Hepatocyte (in vitro differentiated cells): ENCODE measurements at regions not wholly inside any gene's neighbourhood (a gene's known extent, or its start where the extent isn't known, plus 50 kb on each side); places are given as distances from the start of the nearest gene placed in this dataset.

ENCODE experiments used
- DNase-seq: peaks from one replicate; pipeline ENCODE4 v3.0.0-alpha.2; 2016; ENCODE audit warnings: low spot score
- H2AFZ ChIP-seq: fragments of 200-600 bp; sonication (generic); 2 replicates; pipeline ENCODE4 v1.6.0; 2016; ENCODE audit warnings: antibody characterized with exemption, mild to moderate bottlenecking
- H3K27ac ChIP-seq: fragments of 200-600 bp; sonication (generic); 2 replicates; pipeline ENCODE4 v1.5.1; 2016; ENCODE audit warnings: mild to moderate bottlenecking
- H3K27me3 ChIP-seq: fragments of 200-600 bp; sonication (generic); 2 replicates; pipeline ENCODE4 v1.6.1; 2016
- H3K36me3 ChIP-seq: fragments of 200-600 bp; sonication (generic); replicated peaks from 2 replicates; pipeline ENCODE4 v1.5.1; 2016; ENCODE audit warnings: low read depth; ENCODE audit not compliant: insufficient read depth
- H3K4me1 ChIP-seq: fragments of 200-600 bp; sonication (generic); 2 replicates; pipeline ENCODE4 v1.5.1; 2016; ENCODE audit warnings: mild to moderate bottlenecking, moderate library complexity; ENCODE audit not compliant: insufficient read depth
- H3K4me2 ChIP-seq: fragments of 200-600 bp; sonication (generic); 2 replicates; pipeline ENCODE4 v1.6.0; 2016
- H3K4me3 ChIP-seq: fragments of 200-600 bp; sonication (generic); 2 replicates; pipeline ENCODE4 v1.5.1; 2016; ENCODE audit warnings: mild to moderate bottlenecking
- H3K79me2 ChIP-seq: fragments of 200-600 bp; sonication (generic); 2 replicates; pipeline ENCODE4 v1.6.0; 2017; ENCODE audit warnings: mild to moderate bottlenecking
- H3K9me2 ChIP-seq: fragments of 200-600 bp; sonication (generic); replicated peaks from 2 replicates; pipeline ENCODE4 v1.6.0; 2017; ENCODE audit warnings: mild to moderate bottlenecking; ENCODE audit not compliant: insufficient read depth
- H3K9me3 ChIP-seq: fragments of 200-600 bp; sonication (generic); 2 replicates; pipeline ENCODE4 v1.5.1; 2016; ENCODE audit warnings: low read depth, mild to moderate bottlenecking
- H4K20me1 ChIP-seq: fragments of 200-600 bp; sonication (generic); 2 replicates; pipeline ENCODE4 v1.6.0; 2016; ENCODE audit warnings: mild to moderate bottlenecking; ENCODE audit not compliant: insufficient read depth, poor library complexity, severe bottlenecking
- EZH2 ChIP-seq: fragments of 200-600 bp; sonication (generic); IDR thresholded peaks from 2 replicates; pipeline ENCODE4 v1.6.1; 2016; ENCODE audit warnings: antibody characterized with exemption, mild to moderate bottlenecking, borderline replicate concordance
- EZH2phosphoT487 ChIP-seq: fragments of 200-600 bp; sonication (generic); IDR thresholded peaks from one replicate; pipeline ENCODE4 v1.6.1; 2018; ENCODE audit warnings: antibody characterized with exemption, mild to moderate bottlenecking, low read depth, moderate library complexity; ENCODE audit not compliant: unreplicated experiment, severe bottlenecking
- WGBS: methylation state at CpG from one replicate; pipeline ENCODE4 v1.1.6; 2016; ENCODE audit warnings: low lambda C conversion rate; ENCODE audit errors: missing lambda C conversion rate; 5-methylcytosine and 5-hydroxymethylcytosine counted together
- TF ChIP-seq, protein P1 (sequence below): fragments of 200-600 bp; sonication (generic); IDR thresholded peaks from 2 replicates; pipeline ENCODE4 v1.5.1; 2016; ENCODE audit warnings: antibody characterized with exemption, mild to moderate bottlenecking; ENCODE audit not compliant: poor library complexity

DNA sequence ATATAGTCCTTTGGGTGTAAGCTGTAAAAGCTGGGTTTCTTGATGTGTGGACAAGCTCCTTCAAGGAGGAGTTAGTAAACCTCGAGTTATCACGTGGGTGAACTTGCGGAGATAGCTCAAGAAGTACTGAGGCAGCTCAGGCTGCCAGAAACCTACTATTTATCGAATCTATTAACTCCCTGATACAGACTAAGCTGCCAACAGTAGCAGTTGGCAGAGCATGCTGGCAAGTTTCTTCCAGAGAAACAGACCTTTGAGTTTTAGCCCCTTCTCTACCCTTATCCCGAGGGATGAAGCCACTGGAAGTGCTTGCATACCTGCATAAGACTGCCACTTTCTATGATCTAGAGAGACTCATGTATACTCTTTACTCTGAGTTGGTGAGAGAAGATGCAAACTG lies 624.5 kb upstream of the USP24 start:
- 60% methylated on average over 5 of the region's 5 CpGs for WGBS

DNA sequence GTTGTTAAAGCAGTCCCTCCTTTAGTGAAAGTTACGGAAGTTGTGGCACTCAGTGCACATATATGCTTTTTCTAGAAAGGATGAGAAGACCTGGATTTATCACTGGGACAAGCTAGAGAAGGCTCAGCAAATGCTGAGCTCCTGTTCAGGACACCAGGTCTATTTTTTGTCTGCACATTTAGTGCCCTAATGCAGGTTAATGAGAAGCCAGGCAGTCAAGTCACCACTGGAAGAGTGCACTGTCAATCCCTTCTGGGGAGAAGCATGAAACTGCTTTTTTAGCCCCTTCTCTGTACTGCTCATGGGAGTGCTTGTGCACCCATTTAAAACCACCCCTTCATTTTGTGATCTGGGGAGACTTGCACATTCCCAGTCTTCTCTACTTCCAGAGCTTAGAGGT lies 624.1 kb upstream of the USP24 start:
- H2AFZ ChIP-seq: no peak overlapping the region
- H3K27ac ChIP-seq: no peak overlapping the region
- no peaks in the 10 kb centered on the region for H3K79me2 ChIP-seq
- 80% methylated on average over 1 of the region's 1 CpG for WGBS
- H4K20me1 ChIP-seq: no peaks in the 10 kb centered on the region
- peaks cover 9% of the 10 kb centered on the region for H3K4me1 ChIP-seq
- H3K9me3 ChIP-seq: no peaks in the 10 kb centered on the region
- peak overlapping the region; percentile 20 for H3K4me2 ChIP-seq
- DNase-seq: no peak
- no peaks in the 10 kb centered on the region for H3K9me2 ChIP-seq
- no peaks in the 10 kb centered on the region for H3K27me3 ChIP-seq
- no peak overlapping the region for H3K4me3 ChIP-seq
- TF ChIP-seq EZH2 (no peak), EZH2phosphoT487 (no peak)
- TF ChIP-seq, protein P1, sequence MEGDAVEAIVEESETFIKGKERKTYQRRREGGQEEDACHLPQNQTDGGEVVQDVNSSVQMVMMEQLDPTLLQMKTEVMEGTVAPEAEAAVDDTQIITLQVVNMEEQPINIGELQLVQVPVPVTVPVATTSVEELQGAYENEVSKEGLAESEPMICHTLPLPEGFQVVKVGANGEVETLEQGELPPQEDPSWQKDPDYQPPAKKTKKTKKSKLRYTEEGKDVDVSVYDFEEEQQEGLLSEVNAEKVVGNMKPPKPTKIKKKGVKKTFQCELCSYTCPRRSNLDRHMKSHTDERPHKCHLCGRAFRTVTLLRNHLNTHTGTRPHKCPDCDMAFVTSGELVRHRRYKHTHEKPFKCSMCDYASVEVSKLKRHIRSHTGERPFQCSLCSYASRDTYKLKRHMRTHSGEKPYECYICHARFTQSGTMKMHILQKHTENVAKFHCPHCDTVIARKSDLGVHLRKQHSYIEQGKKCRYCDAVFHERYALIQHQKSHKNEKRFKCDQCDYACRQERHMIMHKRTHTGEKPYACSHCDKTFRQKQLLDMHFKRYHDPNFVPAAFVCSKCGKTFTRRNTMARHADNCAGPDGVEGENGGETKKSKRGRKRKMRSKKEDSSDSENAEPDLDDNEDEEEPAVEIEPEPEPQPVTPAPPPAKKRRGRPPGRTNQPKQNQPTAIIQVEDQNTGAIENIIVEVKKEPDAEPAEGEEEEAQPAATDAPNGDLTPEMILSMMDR: no peak
- no peaks in the 10 kb centered on the region for H3K36me3 ChIP-seq

More for the DNA sequence above, 624.5 kb upstream of the USP24 start:
- Histone ChIP-seq H3K27me3 (no peaks in the 10 kb centered on the region), H3K4me2 (peak overlapping the region; percentile 20), H3K4me1 (peaks cover 7% of the 10 kb centered on the region), H3K36me3 (no peaks in the 10 kb centered on the region), H2AFZ (no peak overlapping the region), H3K9me2 (no peaks in the 10 kb centered on the region), H3K27ac (no peak overlapping the region), H4K20me1 (no peaks in the 10 kb centered on the region), H3K9me3 (no peaks in the 10 kb centered on the region), H3K4me3 (no peak overlapping the region), H3K79me2 (no peaks in the 10 kb centered on the region)
- DNase-seq: no peak
- TF ChIP-seq EZH2phosphoT487: no peak
- TF ChIP-seq EZH2: no peak
- TF ChIP-seq, protein P1: no peak

DNA sequence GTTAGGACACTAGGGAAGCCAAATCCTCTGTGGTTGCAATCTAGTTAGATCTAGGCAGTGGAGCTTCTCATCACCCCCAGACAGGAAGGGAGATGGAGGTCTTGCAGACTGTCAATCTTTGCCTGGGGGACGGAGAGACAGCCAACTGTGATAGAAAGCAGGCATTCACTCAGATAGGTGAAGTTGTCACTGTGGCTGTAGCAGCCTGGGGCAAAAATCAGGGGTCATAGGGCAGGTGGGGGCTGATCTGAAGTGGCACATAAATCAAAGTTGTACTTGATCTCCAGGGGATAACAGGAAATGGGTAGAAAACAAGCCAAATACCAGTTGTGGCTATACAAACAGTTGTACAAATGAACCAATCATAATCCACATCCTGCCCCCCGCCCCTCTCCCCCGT lies 620.9 kb upstream of the USP24 start:
- Histone ChIP-seq H4K20me1 (no peaks in the 10 kb centered on the region), H3K4me3 (no peak overlapping the region), H2AFZ (no peak overlapping the region), H3K9me3 (no peaks in the 10 kb centered on the region), H3K9me2 (no peaks in the 10 kb centered on the region), H3K27me3 (no peaks in the 10 kb centered on the region), H3K36me3 (no peaks in the 10 kb centered on the region), H3K4me1 (peaks cover 9% of the 10 kb centered on the region), H3K79me2 (no peaks in the 10 kb centered on the region), H3K4me2 (no peak overlapping the region), H3K27ac (no peak overlapping the region)
- 70% methylated on average over 3 of the region's 3 CpGs for WGBS
- no peak for DNase-seq
- TF ChIP-seq EZH2phosphoT487: no peak
- no peak for TF ChIP-seq EZH2
- TF ChIP-seq, protein P1: no peak

DNA sequence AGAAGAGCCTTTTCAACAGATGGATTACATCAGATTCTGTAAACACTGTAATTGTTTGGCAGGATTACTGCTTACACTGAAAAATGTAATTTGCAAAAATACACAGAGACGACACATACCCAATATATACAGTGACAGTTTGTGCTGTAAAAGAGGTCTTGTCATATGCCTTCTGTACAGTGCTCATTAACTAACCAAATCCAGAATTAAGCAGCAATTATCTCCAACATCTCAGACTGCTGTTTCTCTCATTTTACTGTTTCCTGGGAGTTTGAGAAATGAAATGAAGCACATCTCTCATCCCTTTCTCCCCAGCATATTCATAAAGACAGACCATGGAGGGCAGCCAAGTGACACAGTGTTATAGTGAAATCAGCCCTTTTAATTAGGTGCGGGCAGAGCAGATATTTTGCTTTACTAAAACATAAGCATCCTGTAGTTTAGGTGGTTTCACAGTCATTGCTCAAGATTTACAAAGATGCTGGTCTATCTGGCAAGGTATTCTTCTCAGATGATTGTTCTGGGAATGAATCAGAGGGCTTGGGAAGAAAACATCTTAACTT lies 618.4 kb upstream of the USP24 start:
- Histone ChIP-seq H3K27me3 (no peaks in the 10 kb centered on the region), H2AFZ (no peak overlapping the region), H3K36me3 (no peaks in the 10 kb centered on the region), H3K9me3 (no peaks in the 10 kb centered on the region), H4K20me1 (no peaks in the 10 kb centered on the region), H3K9me2 (no peaks in the 10 kb centered on the region), H3K79me2 (no peaks in the 10 kb centered on the region), H3K4me2 (no peak overlapping the region), H3K4me3 (no peak overlapping the region), H3K4me1 (peaks cover 3% of the 10 kb centered on the region), H3K27ac (peak overlapping the region; percentile 37)
- 58% methylated on average over 2 of the region's 2 CpGs for WGBS
- DNase-seq: no peak
- TF ChIP-seq, protein P1: no peak
- no peak for TF ChIP-seq EZH2phosphoT487
- TF ChIP-seq EZH2: no peak
